GM18511 (cell line): ENCODE measurements at regions not wholly inside any gene's neighbourhood (a gene's known extent, or its start where the extent isn't known, plus 50 kb on each side); places are given as distances from the start of the nearest gene placed in this dataset.

Experiments
- ATAC-seq: cut with Tn5 transposase; IDR thresholded peaks from one replicate; pipeline ENCODE4 v1.9.1; 2021; ENCODE audit warnings: mild to moderate bottlenecking, moderate library complexity; ENCODE audit not compliant: unreplicated experiment

DNA sequence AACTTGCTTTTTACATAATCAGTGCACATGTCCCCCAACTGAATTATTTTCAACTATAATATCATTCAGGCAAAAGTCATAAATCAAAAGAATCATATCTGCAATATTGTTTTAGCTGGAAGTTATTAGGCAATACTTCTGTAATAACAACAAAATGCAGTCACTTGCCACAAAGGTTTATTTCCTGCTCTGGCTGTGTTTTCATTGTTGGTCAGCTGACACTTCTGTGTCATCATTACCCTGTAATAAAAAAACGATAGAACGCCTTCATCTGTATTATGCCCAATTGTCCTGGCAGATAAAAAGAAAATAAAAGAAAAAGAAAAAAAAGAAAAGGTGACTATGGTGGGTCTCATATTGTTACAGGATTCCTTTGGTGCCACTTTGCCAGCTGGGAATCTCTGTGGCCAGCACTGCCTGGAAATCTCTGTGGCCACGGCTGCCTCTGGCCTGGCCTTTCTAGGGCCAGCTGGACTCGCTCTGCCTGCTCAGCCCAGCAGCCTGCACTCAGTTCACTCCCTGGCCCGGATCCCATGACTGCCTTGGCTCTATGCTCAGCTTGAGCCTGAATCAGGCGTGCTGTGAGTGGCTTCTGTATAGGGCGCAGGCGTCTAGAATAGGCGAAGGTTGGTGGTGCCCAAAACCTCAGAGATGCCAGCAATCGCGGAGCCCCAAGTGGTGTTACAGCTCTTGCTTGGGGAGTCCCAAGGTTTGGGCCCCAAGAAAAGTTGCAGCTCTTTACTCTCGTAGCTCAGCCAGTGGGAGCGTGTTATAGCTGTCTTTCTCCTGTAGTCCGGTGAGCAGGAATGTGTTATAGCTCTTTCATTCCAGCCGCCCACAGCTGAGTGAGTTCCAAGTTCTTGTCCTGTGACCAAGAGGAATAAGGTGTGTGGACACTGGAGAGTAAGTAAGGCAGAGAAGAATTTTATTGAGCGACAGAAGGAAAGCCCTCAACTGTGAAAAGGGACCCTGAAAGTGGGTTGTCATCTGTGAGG, 1227.1 kb downstream of the SLITRK1 start:
- no peak for ATAC-seq

DNA sequence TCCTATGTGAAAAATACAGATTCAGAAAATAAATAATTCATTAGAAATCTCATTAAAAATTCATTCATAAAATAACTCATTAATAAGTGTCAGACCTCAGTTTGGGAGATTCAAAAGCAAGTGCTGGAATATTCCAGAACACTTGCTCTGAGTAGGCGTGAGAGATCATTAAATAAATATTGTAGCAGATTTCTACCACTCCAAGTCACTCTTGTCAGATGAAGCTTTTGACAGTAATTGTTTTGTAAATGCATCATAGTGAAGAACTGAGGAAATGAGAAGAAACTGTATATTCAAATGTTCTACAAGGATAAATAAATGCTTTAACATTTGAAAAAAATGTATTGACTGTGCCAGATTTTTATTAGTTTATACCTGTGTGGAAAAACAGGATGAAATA, 1228.1 kb downstream of the SLITRK1 start:
- ATAC-seq: no peak

- no peak for ATAC-seq
Measured at GRCh38 chr13:82647540-82647939, 1234.7 kb downstream of the SLITRK1 start.

GRCh38 chr13:82636119-82636518, 1246.2 kb downstream of the SLITRK1 start:
- no peak for ATAC-seq

DNA sequence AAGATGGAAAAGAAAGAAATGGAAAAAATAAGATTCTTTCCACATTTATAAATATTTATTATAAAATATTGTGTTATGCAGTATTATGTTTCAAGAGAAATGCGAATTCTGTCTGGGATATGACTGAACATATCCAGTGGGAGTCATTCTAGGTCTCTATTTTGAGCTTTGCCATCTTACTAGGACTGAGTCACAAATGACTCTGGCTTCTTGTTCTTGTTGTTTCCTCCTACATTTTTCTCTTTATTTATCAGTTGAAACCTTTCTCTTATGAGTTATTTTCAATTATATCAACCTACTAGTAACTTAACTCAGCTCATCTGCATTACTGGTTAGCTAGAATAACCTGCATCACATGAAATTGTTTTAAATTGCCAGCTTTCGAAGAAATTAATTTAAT, 1247.3 kb downstream of the SLITRK1 start:
- ATAC-seq: no peak

- ATAC-seq: no peak
Measured at GRCh38 chr13:82627183-82627582, 1255.1 kb downstream of the SLITRK1 start.

- ATAC-seq: no peak
Measured at GRCh38 chr13:82625717-82626116, 1256.6 kb downstream of the SLITRK1 start.

DNA sequence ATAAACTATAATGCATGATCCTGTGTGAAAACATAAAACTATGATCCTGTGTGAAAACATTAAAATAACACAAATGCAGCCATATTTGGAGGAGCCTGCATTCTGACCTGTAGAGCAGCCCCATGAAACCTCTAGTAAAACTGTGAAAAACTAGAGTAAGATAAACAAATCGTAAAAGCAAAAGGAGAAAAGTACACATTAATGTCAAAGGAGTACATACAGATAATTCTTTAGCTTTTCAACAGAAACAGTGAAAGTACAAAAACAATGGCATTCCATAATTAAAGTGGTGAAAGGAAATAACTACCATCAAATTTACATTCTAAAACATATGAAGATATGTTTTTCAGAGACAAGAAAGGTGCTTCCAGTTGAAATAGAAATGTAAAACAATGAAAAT, 1267.2 kb downstream of the SLITRK1 start:
- no peak for ATAC-seq

GRCh38 chr13:82614086-82614485, 1268.2 kb downstream of the SLITRK1 start:
- no peak for ATAC-seq

GRCh38 chr13:82606008-82606407, 1276.3 kb downstream of the SLITRK1 start:
- no peak for ATAC-seq

DNA sequence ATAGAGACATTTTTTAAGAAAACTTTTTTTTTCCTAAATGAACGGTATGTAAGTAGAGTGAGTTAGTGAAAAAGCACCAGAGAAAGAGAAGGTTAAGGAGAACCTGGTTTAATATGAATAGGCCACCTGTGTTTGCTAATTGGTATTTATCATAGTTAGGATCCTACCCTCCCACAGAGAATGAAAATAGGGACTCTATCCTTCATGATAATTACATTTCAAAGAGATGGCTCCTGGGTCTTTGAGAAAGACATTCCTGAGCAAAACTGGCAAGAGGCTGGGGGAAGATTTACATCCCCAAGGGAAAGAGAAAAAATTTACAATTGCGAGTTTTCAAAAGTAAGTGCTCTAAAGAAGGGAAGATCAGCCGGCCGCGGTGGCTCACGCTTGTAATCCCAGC, 1284.5 kb downstream of the SLITRK1 start:
- ATAC-seq: no peak

DNA sequence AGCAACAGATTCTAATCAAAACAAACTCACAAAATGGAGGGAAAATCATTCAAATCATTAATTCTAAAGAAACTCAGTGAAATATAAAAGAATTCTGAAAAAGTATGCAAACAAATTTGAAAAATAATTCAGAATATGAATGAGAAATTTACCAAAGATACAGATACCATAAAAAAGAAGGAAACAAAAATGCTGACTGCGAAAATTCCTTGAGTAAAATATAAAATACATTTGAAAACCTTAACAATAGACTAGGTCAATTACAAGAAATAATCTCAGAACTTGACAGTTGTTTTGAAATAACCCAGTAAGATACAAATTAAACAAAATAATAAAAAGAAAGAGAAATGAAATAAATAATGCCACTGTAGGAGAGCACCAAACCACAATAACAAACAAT, 1289.0 kb downstream of the SLITRK1 start:
- no peak for ATAC-seq

- ATAC-seq: no peak
Measured at GRCh38 chr13:82571653-82572052, 1310.6 kb downstream of the SLITRK1 start.

DNA sequence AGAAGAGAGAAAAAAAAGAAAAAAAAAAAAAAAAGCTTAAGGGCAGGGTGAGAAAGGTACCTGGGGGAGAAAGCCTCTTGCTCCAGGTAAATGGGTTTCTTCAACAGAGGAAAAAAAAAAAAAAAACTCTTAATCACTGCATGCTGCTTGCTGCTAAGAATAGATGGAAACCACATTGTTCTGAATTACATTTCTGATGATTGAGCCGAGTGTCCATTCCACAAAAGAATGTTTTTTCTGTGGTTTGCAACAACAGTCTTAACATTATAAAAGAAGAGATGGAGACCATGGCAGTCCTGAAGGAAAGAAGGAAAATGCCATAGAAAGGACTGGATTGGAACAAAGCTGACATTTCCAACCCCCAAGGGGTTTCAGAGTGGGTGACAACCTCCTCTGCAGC, 1312.7 kb downstream of the SLITRK1 start:
- ATAC-seq: no peak

DNA sequence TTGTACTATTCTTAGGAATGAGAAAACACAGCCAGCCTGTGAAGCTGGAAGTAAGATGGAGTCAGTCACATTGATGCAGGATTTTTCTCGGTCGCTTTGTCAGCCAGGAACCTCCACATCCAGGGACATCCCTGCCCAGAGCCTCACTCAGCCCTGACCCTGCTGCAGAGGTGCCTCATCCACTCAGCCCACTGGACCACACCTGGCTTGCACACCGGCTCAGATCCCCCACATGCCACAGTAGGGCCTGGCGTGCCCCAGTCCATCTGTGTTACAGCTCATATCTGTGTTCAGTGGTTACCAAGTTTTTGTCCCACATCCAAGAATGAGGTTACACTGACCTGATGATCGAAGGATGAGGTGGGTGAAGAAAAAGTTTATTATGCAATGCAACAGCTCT, 1315.4 kb downstream of the SLITRK1 start:
- no peak for ATAC-seq

GRCh38 chr13:82565201-82565600, 1317.1 kb downstream of the SLITRK1 start:
- no peak for ATAC-seq

DNA sequence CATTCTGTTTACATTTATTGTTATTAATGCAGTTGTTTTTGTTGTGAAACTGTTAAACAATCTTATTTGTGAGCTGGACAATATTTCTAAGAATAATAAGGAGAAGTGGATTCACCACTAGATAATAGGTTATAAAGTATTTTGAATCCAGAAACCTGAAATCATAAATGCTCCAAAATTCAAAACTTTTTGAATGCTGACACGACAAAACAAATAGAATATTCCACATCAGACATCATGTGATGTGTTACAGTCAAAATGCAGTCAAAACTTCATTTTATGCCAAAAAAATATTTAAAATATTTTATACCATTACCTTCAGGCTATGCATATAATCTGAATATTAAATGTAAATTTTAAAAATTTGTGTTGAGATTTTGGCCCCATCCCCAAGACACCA, 1321.4 kb downstream of the SLITRK1 start:
- no peak for ATAC-seq

DNA sequence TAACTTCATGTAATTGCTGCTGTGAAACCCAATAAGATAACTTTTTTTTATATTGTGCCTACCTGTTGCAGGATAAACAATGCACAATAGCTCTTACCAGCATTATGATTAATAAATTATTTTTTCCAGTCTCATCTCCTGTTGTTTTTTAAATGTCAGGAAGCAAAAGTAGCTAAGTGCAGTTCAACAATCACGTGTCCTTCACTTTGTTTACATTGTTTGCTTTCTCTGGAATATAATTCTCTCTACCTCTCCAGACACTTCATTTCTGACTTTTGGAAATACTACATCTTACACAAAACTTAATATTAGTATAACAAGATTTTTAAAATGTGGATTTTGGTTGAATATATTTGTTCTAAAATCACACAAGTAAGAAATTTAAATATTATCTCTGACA, 1359.4 kb downstream of the SLITRK1 start:
- ATAC-seq: no peak

DNA sequence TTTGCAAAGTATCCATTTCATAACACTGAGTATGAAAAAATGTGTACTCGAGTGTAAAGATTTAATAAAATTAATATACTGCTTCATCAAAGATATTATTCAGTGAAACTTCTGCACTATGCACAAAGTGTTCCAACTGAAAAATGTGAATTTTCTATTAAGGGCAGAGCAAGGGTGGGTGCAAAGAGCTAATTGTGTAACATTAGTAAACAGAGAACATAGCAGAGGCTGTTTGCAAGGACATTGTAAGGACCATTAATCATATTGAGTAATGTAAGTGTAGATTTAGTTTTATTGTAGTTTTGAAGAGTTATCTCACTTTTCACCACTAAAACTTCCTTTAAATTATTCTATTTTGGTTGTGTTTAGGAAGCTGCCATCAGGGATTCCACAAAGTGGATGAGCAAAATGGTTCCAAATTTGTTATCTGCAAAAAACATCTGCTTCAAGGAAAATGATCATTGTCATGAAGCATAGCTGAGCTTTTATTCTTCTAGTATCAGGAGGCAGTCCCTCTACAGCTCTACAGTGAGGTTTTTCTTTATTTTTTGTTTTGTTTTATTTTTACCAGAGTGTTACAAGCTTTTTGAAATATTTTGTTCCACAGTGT, 1375.4 kb downstream of the SLITRK1 start:
- ATAC-seq: no peak

- no peak for ATAC-seq
Measured at GRCh38 chr13:82501834-82502233, 1380.4 kb downstream of the SLITRK1 start.

DNA sequence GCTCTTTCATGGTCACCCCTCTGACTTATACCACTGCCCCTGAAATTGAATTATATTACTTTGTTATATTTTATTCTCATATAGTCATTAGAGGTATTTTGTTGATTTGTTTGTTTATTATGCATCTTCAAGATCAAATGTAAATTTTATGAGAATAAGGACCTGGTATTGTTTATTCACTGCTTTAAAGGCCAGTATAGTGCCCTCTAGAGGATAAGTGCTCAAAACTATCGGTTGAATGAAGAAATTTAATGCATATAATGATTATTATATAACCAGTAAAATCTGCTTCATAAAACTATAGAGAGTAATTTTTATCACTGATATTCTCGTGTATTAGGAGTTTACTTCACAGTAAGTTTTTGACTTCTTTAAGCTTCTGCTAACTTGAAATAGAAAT, 1401.9 kb downstream of the SLITRK1 start:
- ATAC-seq: no peak

DNA sequence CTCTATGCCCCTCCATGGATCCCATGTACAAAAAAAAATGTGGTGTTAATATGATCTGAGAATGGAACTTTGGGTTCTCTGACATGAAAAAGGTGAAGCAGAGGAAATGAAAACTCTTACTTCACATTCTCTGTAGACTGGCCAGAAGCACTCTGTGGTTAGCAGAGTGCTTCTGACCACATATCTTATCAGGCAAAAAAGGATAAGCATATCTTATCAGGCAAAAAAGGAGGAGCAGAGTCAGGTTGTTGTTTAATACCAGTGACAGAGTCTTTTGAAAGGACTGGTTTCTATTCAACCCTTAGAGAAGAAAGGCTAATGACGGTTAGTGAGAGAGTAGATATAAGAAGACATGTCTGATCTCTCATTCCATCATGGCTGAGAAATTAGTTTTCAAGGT, 1404.8 kb downstream of the SLITRK1 start:
- ATAC-seq: no peak
